ENCODE measurements at regions not wholly inside any gene's neighbourhood (a gene's known extent, or its start where the extent isn't known, plus 50 kb on each side); places are given as distances from the start of the nearest gene placed in this dataset.

GRCh38 chr16:73412416-73412815 is 364.5 kb upstream of the ZFHX3 start:
- H3K36me3 ChIP-seq (ENCODE audit: insufficient read depth), result no peaks in the 10 kb centered on the region
- ATAC-seq (no peak), DNase-seq (ENCODE audit: low spot score) (no peak)
- no peak overlapping the region for H3K4me3 Mint-ChIP-seq
- no peaks in the 10 kb centered on the region for H3K36me3 Mint-ChIP-seq (ENCODE audit: low read depth)
- H3K9me2 ChIP-seq (ENCODE audit: insufficient read depth), result no peaks in the 10 kb centered on the region
- H3K27ac ChIP-seq (ENCODE audit: low read depth), result no peak overlapping the region
- H2AFZ ChIP-seq, result no peak overlapping the region
- no peak for TF ChIP-seq ZNF462 (CRISPR knock-in tag; IDR thresholded peaks at IDR 0.05)
- no peak for TF ChIP-seq CREB1 (CRISPR knock-in tag; IDR thresholded peaks at IDR 0.05; ENCODE audit: low read depth)
- no peak for TF ChIP-seq STAT1 (IDR thresholded peaks at IDR 0.05; ENCODE audit: unreplicated experiment)
- TF ChIP-seq CTCF (conservative IDR thresholded peaks at IDR 0.05; ENCODE audit: low read depth in 2 of 2), result no peak
- TF ChIP-seq REST (IDR thresholded peaks at IDR 0.05; ENCODE audit: unreplicated experiment), result no peak
- no peak for TF ChIP-seq EZH2 (IDR thresholded peaks at IDR 0.05; ENCODE audit: low read depth, unreplicated experiment)
- no peak for TF ChIP-seq EZH2phosphoT487 (IDR thresholded peaks at IDR 0.05; ENCODE audit: unreplicated experiment)
- no peaks in the 10 kb centered on the region for H3K9me3 Mint-ChIP-seq
- no peaks in the 10 kb centered on the region for H4K20me1 ChIP-seq (replicated peaks; ENCODE audit: insufficient read depth)
- H3F3A ChIP-seq (replicated peaks; ENCODE audit: low read depth), result no peaks in the 10 kb centered on the region
- no peaks in the 10 kb centered on the region for H3K4me1 ChIP-seq (ENCODE audit: insufficient read depth)
- no peak overlapping the region for H3K27ac Mint-ChIP-seq
- H3K4me1 Mint-ChIP-seq, result no peaks in the 10 kb centered on the region
- no peak overlapping the region for H3K4me2 ChIP-seq
- H3K27me3 Mint-ChIP-seq (ENCODE audit: insufficient read depth, low read depth, poor library complexity), result peaks cover 2% of the 10 kb centered on the region
- no peak overlapping the region for H3K4me3 ChIP-seq
- H3K27me3 ChIP-seq (ENCODE audit: insufficient read depth), result no peaks in the 10 kb centered on the region
- no peaks in the 10 kb centered on the region for H3K79me2 ChIP-seq (replicated peaks; ENCODE audit: insufficient read depth)
